Omental fat pad (tissue), 3 donors: ENCODE measurements at regions not wholly inside any gene's neighbourhood (a gene's known extent, or its start where the extent isn't known, plus 50 kb on each side); places are given as distances from the start of the nearest gene placed in this dataset.

ENCODE experiments used
- ATAC-seq: fragments of 150-250 bp; one replicate; pipeline ENCODE4 v1.9.1; 2016; ENCODE audit warnings: mild to moderate bottlenecking, moderate library complexity; ENCODE audit not compliant: low FRiP score
- DNase-seq: peaks from one replicate; pipeline ENCODE4 v3.0.0-alpha.2; 2019; ENCODE audit warnings: low spot score
- TF ChIP-seq, protein P1 (sequence below), 3 donors: fragments of 450-650 bp; IDR thresholded peaks; one replicate each; pipeline ENCODE4 v1.5.1; 2016 to 2017; ENCODE audit warnings: antibody characterized with exemption in 3 of 3, mild to moderate bottlenecking in 3 of 3, moderate library complexity in 2 of 3

DNA sequence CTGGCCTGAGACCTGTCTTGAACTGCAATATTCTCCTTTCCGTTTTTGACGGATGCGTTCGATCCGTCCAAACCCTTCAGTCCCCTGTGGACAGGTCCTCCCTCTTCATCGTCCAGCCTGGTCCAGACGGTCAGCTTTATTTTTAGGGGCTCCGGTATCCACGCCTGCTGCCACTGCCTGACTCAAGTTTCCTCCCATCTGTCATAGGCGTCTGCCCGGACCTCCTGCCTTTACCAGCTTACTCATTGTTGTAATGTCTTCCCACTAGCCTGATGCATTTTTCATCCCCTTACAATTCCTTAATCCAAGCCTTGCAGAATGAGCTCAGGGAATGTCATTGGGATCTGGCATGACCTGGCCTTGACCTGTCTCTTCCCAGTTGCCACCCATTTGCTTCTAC is 145.8 kb downstream of the TENT4A start:
- no peak for DNase-seq
- TF ChIP-seq, protein P1, sequence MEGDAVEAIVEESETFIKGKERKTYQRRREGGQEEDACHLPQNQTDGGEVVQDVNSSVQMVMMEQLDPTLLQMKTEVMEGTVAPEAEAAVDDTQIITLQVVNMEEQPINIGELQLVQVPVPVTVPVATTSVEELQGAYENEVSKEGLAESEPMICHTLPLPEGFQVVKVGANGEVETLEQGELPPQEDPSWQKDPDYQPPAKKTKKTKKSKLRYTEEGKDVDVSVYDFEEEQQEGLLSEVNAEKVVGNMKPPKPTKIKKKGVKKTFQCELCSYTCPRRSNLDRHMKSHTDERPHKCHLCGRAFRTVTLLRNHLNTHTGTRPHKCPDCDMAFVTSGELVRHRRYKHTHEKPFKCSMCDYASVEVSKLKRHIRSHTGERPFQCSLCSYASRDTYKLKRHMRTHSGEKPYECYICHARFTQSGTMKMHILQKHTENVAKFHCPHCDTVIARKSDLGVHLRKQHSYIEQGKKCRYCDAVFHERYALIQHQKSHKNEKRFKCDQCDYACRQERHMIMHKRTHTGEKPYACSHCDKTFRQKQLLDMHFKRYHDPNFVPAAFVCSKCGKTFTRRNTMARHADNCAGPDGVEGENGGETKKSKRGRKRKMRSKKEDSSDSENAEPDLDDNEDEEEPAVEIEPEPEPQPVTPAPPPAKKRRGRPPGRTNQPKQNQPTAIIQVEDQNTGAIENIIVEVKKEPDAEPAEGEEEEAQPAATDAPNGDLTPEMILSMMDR (IDR thresholded peaks at IDR 0.05), result no peak
- ATAC-seq, result no peak

DNA sequence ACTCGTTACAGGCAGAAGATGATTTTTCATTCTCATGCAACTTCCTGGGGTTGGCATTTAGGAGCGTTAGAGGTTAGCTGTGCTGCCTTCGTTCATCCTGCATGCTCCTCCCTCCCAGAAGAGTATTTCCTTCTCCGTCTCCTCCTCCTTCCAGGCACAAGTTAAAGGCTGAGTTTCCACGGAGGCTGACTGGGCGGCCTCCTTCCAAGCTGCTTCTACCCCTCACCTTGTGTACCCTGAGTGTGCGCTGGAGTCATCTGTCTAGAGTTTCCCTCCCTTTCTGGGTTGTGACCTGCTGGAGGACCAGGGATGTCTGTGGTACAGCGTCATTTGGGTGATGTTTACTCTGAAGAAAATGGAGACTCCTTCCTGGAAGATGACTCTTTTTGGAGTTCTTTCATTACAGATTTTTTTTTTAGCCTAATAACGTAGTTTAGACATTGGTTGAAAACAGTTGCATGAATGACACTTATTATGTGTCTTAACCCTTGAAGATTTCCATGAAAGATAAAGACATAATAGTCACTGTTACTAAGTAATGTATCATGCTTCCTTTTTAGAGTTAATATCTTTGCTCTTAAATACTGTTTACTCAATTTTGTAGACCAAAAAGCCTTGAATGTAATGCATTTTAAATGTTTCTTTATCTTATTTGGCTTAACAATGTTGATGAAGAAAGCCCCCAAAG is 146.9 kb downstream of the TENT4A start:
- no peak for ATAC-seq
- no peak for DNase-seq
- TF ChIP-seq, protein P1 (IDR thresholded peaks at IDR 0.05), result no peak

DNA sequence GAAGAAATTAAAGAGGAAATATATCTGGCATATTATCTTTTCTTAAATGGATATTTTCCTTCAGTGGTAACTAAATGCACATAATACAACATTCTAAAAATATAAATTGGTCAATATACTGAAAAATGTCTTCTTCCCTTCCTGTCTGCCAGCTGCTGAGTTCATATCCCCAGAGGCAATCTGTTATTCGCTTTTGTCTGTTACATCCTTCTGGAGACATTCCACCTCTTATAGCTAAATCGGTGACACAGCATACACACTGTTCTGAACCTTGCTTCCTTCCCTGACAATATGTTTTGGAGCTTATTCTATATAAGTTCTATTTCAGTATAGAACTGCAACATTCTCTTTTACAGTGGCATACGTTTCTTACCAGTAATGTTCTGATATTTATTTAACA is 147.8 kb downstream of the TENT4A start:
- TF ChIP-seq, protein P1 (IDR thresholded peaks at IDR 0.05), result no peak
- no peak for ATAC-seq
- DNase-seq, result no peak

DNA sequence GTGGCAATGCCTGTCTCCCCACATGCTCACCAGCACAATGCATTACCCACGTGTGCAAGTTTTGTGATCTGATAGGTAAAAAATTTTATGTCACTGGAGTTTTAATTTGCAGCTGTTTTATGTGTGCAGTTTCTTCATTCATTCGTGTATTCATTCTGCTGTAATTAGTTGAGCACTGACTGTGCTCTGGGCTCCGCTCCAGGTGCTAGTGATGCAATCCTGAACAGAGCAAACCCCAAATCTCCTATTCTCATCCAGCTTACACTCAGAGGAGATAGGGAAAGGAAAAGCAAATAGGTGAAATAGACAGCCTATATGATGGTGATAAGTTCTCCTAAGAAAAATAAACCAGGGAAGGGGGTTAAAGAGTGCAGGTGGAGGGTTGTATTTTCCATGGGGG is 148.4 kb downstream of the TENT4A start:
- TF ChIP-seq, protein P1 (IDR thresholded peaks at IDR 0.05), result no peak
- DNase-seq (no peak), ATAC-seq (no peak)

DNA sequence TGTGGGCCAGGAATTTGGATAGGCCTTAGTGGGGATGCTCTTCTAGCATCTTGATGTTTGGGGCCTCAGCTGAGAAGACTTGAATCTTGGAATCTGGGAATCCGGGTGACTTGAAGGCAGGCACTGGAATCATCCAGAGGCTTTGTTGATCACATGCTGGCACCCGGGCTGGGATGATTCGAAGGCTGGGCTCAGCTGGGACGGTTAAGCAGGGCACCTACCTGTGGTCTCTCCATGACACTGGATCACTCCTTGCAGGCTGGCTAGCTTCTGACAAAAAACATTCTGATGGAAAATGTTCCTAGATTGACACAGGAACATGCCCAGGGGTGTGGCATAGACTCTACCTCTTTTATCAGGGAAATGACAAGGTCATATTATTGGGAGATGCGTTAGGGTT is 149.1 kb downstream of the TENT4A start:
- ATAC-seq (no peak), DNase-seq (no peak)
- TF ChIP-seq, protein P1 (IDR thresholded peaks at IDR 0.05), result no peak

DNA sequence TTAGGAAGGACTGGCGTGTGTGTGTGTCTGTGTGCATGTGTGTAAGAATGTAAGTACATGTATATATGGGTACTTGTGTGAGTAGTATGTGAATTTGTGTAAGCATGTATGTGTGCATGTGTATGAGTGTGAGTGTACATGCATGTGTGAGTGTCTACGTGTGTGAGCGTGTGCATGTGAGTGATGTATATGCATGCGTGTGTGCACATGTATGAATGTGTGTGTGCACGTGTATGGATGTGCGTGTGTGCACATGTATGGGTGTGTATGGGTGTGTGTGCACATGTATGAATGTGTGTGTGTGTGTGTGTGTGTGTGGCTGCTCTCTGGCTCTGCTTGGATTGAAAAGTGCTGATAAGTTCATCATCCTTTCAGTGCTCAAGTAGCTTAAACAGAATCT is 154.5 kb downstream of the TENT4A start:
- TF ChIP-seq, protein P1 (IDR thresholded peaks at IDR 0.05), result no peak
- no peak for DNase-seq
- no peak for ATAC-seq

DNA sequence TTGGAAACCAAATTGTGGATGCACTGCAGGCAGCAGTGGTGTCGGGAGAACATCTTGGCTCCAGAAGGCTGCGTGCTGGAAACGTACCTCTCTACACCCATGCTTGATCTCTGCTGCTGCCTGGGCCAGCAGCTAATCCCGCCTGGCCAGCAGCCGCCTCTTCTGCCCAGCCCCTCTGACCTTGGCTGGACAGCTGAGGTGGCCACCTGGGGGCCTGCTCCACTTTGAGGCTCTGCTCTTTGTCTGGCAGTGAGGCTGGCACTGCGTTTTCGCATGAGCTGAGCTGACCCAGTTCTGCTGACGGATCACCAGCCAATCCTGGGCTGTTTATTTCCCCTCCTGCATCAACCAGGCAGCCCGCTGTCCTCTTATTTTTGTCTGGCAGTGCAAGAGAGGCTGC is 154.9 kb downstream of the TENT4A start:
- no peak for DNase-seq
- TF ChIP-seq, protein P1 (IDR thresholded peaks at IDR 0.05), result no peak
- ATAC-seq, result no peak
